ENCODE measurements at regions not wholly inside any gene's neighbourhood (a gene's known extent, or its start where the extent isn't known, plus 50 kb on each side); places are given as distances from the start of the nearest gene placed in this dataset.

DNA sequence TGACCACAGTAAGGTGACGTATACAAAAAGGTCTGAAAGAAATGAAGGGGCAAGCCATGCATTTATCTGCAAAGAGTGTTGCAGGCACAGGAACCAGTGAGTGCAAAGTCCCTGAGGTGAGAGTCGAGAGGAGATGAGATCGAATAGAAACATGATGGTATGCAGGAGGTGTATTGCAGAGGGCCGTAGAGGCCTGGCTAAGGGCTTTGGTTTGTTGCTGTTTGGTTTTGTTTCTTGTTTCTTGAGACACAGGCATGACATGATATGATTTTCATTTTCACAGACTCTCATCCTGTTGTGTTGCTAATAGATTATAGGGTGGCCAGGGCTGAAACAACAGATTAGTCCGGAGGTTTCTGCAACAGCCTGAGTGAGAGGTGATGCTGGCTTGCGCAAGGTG, 80.4 kb downstream of the HSPH1 start:
- no peak for DNase-seq (ENCODE audit: low read depth in 4 of 4, low spot score in 3 of 4)

DNA sequence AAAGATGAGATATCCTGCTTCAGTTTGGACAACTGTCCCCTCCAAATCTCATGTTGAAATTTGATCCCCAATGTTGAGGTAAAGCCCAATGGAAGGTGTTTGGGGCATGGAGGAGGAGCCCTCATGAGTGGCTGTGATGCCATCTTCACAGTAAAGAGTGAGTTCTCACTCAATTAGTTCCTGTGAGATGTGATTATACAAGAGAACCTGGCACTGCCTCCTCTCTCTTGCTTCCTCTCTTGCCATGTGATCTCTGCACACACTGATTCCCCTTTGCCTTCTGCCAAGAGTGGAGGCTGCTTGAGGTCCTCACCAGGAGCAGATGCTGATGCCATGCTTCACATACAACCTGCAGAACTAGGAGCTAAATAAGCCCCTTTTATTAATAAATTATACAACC, 86.9 kb downstream of the HSPH1 start:
- DNase-seq (ENCODE audit: low read depth in 4 of 4, low spot score in 3 of 4), result no peak

- DNase-seq (ENCODE audit: low read depth in 4 of 4, low spot score in 3 of 4), result no peak
Observed at GRCh38 chr13:31073859-31074718, 87.6 kb downstream of the HSPH1 start.

GRCh38 chr13:31072041-31072440, 89.7 kb downstream of the HSPH1 start:
- DNase-seq (ENCODE audit: low read depth in 4 of 4, low spot score in 3 of 4), result no peak

DNA sequence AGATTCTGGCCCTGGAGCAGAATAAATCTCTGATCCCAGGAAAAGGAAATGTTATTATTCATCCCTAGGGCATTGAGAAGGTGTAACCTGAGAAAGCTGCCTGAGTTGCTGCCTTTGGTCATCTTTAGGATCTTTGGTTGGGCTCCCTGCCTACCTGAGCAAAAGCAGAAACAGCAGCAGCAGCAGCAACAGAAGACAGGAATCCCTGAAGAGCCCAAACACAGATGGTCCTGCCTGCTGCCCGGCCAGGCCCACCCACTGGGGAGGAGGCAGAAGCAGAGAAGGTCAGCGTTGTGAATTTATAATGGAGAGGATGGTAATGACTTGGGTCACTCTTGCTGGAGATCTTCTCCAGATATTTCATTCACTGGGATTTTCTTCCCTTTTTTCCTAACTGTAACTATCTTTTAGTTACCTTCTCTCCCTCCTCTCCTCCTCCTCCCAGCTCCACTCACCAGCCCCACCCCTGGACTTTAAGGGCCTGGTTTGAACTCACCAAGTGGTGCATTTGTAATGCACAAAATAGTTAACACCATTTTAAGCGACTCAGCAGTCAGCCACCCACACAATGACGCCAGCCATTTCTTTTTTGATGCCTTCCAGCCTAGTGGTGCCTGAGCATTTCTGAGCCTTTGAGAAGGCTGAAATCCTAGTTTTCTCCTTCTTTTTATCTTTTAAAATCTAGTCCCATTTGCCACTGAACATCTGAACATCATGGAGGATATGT, 91.7 kb downstream of the HSPH1 start:
- no peak for DNase-seq (ENCODE audit: low read depth in 4 of 4, low spot score in 3 of 4)

DNA sequence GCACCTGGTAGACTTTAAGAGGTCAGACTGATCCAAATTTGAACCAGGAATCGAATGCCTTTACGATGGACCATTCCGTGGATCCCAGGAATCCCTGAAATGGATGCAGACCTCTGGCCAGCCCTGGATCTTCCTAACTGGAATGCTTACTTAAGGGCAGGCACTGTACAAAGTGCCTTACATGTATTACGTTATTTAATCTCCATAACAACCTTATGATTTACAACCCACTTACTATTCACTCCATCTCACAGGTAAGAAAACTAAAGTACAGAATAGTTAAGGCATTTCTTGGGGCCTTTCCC, 93.6 kb downstream of the HSPH1 start:
- no peak for DNase-seq (ENCODE audit: low read depth in 4 of 4, low spot score in 3 of 4)

GRCh38 chr13:31067416-31068118, 94.1 kb downstream of the HSPH1 start:
- no peak for DNase-seq (ENCODE audit: low read depth in 4 of 4, low spot score in 3 of 4)

DNA sequence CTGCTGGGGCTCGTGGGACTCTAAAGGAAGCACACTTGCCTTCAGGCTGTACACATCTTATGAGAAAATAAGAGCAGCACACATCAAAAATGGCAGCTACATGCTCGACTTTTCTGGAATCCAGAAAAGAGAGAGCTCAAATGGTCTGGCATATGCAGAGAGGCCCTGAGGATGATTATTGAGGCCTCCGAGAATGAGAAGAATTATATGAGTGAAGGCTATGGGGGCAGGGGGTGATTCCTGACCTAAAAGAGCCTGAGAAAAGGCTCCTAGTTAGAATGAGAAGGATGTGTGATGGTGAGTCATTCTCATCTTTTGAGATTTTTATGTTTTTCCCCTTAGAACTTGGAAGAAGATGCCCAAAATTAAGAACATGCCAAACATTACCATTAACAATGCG, 97.1 kb downstream of the HSPH1 start:
- DNase-seq (ENCODE audit: low read depth in 4 of 4, low spot score in 3 of 4), result no peak

- no peak for DNase-seq (ENCODE audit: low read depth in 4 of 4, low spot score in 3 of 4)
Observed at GRCh38 chr13:31063772-31064171, 97.9 kb downstream of the HSPH1 start.

- DNase-seq (ENCODE audit: low read depth in 4 of 4, low spot score in 3 of 4), result no peak
Observed at GRCh38 chr13:31060655-31061054, 101.0 kb downstream of the HSPH1 start.

- DNase-seq (ENCODE audit: low read depth in 4 of 4, low spot score in 3 of 4), result no peak
Observed at GRCh38 chr13:31060220-31060619, 101.5 kb downstream of the HSPH1 start.

- DNase-seq (ENCODE audit: low read depth in 4 of 4, low spot score in 3 of 4), result no peak
Observed at GRCh38 chr13:31057403-31058033, 104.2 kb downstream of the HSPH1 start.

DNA sequence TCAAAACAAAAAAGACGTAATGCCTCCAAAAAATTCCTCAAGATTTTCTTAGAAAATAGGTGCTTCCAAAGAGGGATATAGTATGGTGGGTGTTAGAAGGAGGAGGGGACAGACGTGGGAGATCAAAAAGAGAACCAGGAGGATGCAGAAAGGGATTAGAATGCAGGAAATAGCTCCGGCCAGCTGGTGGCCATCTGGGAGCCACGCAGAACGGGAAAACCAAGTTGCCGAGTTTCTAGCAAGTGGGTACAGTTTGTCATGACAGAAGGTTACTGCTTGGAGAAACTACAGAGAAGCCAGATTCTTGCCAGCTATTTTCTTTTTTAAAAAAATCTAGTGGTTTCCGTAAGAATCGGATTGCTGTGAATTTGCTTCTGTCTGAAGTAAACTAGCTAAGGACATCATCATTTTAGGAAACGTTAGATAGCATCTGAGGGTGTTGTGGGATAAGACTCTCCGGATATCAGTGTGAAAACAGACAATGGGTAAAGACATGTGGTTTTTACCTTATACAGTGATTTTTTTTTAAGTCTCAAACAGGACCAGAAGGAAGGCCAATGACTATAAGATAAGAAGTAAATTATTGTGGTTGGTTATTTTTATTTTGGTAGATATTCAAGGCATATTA, 104.9 kb downstream of the HSPH1 start:
- no peak for DNase-seq (ENCODE audit: low read depth in 4 of 4, low spot score in 3 of 4)

- DNase-seq (ENCODE audit: low read depth in 4 of 4, low spot score in 3 of 4), result no peak
Observed at GRCh38 chr13:31055589-31055988, 106.1 kb downstream of the HSPH1 start.

DNA sequence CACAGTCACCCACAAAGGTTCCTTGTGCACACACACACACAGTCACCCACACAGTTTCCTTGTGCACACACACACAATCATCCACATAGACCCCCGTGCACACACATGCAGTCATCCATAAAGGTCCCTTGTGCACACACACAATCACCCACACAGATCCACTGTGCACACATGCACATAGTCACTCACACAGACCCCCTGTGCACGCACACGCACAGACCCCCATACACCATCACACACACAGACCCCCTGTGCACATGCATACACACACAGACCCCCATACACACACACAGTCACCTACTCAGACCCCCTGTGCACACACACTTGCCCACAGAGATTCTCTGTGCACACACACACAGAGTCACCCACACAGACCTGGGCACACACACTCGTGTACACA, 107.1 kb downstream of the HSPH1 start:
- DNase-seq (ENCODE audit: low read depth in 4 of 4, low spot score in 3 of 4), result no peak

GRCh38 chr13:31053896-31054295, 107.8 kb downstream of the HSPH1 start:
- DNase-seq (ENCODE audit: low read depth in 4 of 4, low spot score in 3 of 4), result no peak

DNA sequence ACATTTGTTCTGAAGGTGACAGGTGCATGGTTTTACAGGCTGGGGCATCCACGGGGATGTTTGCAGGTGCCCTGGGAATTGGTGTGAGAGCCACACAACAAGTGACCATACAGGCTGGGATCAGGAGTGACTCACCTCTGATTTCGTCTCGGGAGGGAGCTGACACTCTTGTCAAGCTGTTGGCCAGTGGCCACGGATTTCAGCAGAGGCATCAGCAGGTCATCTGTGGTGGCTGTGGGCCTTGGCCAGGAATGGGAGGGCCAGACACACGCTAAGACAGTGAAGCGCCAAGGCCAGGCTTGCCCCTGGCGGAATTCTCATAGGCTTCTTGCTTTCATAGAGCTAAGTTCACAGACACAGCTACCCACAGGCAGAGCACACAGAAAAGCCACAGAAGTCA, 108.6 kb downstream of the HSPH1 start:
- DNase-seq (ENCODE audit: low read depth in 4 of 4, low spot score in 3 of 4), result no peak

DNA sequence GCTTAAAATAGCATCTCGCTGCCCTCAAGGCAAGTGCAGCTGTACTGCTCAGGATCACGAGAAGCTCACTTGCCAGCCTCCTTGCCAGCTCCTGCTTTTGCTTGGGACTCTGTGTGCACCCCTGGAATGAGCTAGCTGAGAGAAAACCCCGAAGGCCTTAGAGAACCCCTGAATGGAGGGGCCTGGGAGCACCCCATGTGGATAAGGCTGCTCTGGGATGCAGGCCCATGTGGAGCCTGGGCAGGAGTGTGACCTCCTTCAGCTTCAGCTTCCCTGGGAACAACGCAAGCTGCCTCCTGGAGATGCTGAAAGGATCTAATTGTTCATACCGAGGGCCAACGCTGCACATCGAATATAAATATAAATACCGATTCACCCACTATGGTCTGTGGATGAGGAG, 109.2 kb downstream of the HSPH1 start:
- no peak for DNase-seq (ENCODE audit: low read depth in 4 of 4, low spot score in 3 of 4)

DNA sequence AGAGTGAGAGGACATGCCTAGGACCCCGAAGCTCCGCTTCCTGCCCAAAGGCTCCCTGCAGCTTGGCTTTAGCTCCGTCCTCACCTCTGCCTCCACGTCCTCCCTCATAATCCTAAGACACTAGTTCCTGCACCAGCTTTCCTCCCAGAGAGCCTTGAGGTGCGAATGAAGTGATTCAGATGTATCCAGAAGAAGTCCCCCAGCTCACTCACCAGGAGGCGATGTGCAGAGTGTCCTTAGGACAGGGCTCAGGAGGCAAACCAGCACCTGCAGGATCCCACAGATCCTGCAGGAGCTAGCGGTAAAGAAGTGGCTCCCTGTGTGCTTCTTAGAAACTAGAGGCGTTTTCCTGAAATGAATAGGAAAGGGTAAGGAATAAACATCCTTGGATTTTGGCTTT, 109.7 kb downstream of the HSPH1 start:
- DNase-seq (ENCODE audit: low read depth in 4 of 4, low spot score in 3 of 4), result no peak

GRCh38 chr13:31050486-31051400, 111.0 kb downstream of the HSPH1 start:
- DNase-seq (ENCODE audit: low read depth in 4 of 4, low spot score in 3 of 4), result no peak

Measured in left renal pelvis (tissue), 4 donors.